GM23338 (cell line): ENCODE measurements at regions not wholly inside any gene's neighbourhood (a gene's known extent, or its start where the extent isn't known, plus 50 kb on each side); places are given as distances from the start of the nearest gene placed in this dataset.

ENCODE experiments used
- ATAC-seq: fragments of 200-7000 bp; cut with Tn5 transposase; 3 replicates; pipeline ENCODE4 v1.9.1; 2020
- DNase-seq: peaks from one replicate; pipeline ENCODE4 v3.0.0-alpha.2; 2015; ENCODE audit warnings: low spot score
- H2AFZ ChIP-seq: fragments of 200-600 bp; sonication (generic); 2 replicates; pipeline ENCODE4 v1.8.0; 2016; ENCODE audit warnings: antibody characterized with exemption, mild to moderate bottlenecking, moderate library complexity
- H3F3A ChIP-seq: fragments of 200-600 bp; sonication (generic); replicated peaks from 2 replicates; pipeline ENCODE4 v1.8.0; 2017; ENCODE audit warnings: antibody characterized with exemption, mixed run types, low read depth
- H3K27ac ChIP-seq: fragments of 200-600 bp; sonication (generic); 2 replicates; pipeline ENCODE4 v1.6.1; 2016; ENCODE audit warnings: low read depth
- H3K27me3 ChIP-seq: fragments of 200-600 bp; sonication (generic); 2 replicates; pipeline ENCODE4 v1.8.0; 2016; ENCODE audit warnings: mild to moderate bottlenecking, mixed run types, moderate library complexity; ENCODE audit not compliant: insufficient read depth
- H3K36me3 ChIP-seq: fragments of 200-600 bp; sonication (generic); 2 replicates; pipeline ENCODE4 v1.8.0; 2016; ENCODE audit warnings: mild to moderate bottlenecking; ENCODE audit not compliant: insufficient read depth
- H3K4me1 ChIP-seq: fragments of 200-600 bp; sonication (generic); 2 replicates; pipeline ENCODE4 v1.8.0; 2016; ENCODE audit warnings: mild to moderate bottlenecking, moderate library complexity; ENCODE audit not compliant: insufficient read depth
- H3K4me2 ChIP-seq: fragments of 200-600 bp; sonication (generic); 2 replicates; pipeline ENCODE4 v1.7.1; 2017; ENCODE audit warnings: mixed run types
- H3K4me3 ChIP-seq: fragments of 200-600 bp; sonication (generic); 2 replicates; pipeline ENCODE4 v1.6.1; 2016; ENCODE audit warnings: mixed run types
- H3K79me2 ChIP-seq: fragments of 200-600 bp; sonication (generic); replicated peaks from 2 replicates; pipeline ENCODE4 v1.8.0; 2017; ENCODE audit warnings: mild to moderate bottlenecking; ENCODE audit not compliant: insufficient read depth
- H3K9me2 ChIP-seq: fragments of 200-600 bp; sonication (generic); 2 replicates; pipeline ENCODE4 v1.8.0; 2017; ENCODE audit not compliant: insufficient read depth
- H4K20me1 ChIP-seq: fragments of 200-600 bp; sonication (generic); replicated peaks from 2 replicates; pipeline ENCODE4 v1.8.0; 2017; ENCODE audit warnings: mild to moderate bottlenecking; ENCODE audit not compliant: insufficient read depth
- H3K27ac Mint-ChIP-seq: 2 replicates; pipeline ENCODE4 v1.8.0; 2020; ENCODE audit warnings: inconsistent platforms, mild to moderate bottlenecking, moderate library complexity, mixed read lengths
- H3K27me3 Mint-ChIP-seq: 3 replicates; pipeline ENCODE4 v1.8.0; 2022; ENCODE audit warnings: low read depth, mild to moderate bottlenecking, moderate library complexity, mixed read lengths, inconsistent platforms; ENCODE audit not compliant: insufficient read depth, poor library complexity
- H3K36me3 Mint-ChIP-seq: 3 replicates; pipeline ENCODE4 v1.8.0; 2021; ENCODE audit warnings: low read depth, mild to moderate bottlenecking, inconsistent platforms, moderate library complexity, mixed read lengths
- H3K4me1 Mint-ChIP-seq: 3 replicates; pipeline ENCODE4 v1.8.0; 2020; ENCODE audit warnings: mild to moderate bottlenecking, inconsistent platforms, mixed read lengths
- H3K4me3 Mint-ChIP-seq: 3 replicates; pipeline ENCODE4 v1.8.0; 2021; ENCODE audit warnings: moderate library complexity, mild to moderate bottlenecking, inconsistent platforms, mixed read lengths
- H3K9me3 Mint-ChIP-seq: 3 replicates; pipeline ENCODE4 v1.8.0; 2020; ENCODE audit warnings: moderate library complexity, mild to moderate bottlenecking, inconsistent platforms, mixed read lengths
- EZH2 ChIP-seq: fragments of 200-600 bp; sonication (generic); IDR thresholded peaks from one replicate; pipeline ENCODE4 v1.8.0; 2017; ENCODE audit warnings: antibody characterized with exemption, mild to moderate bottlenecking, low read depth; ENCODE audit not compliant: unreplicated experiment
- EZH2phosphoT487 ChIP-seq: fragments of 200-600 bp; sonication (generic); IDR thresholded peaks from one replicate; pipeline ENCODE4 v1.8.1; 2018; ENCODE audit warnings: antibody characterized with exemption; ENCODE audit not compliant: unreplicated experiment
- JUNB ChIP-seq: IDR thresholded peaks from one replicate; pipeline ENCODE4 v1.6.1; 2016; ENCODE audit warnings: antibody characterized with exemption; ENCODE audit not compliant: unreplicated experiment
- NANOG ChIP-seq: IDR thresholded peaks from 2 replicates; pipeline ENCODE4 v1.6.1; 2016; ENCODE audit warnings: antibody characterized with exemption, borderline replicate concordance
- POLR2AphosphoS5 ChIP-seq: IDR thresholded peaks from 2 replicates; pipeline ENCODE4 v1.6.1; 2016; ENCODE audit warnings: antibody characterized with exemption, low read depth
- ZNF114 ChIP-seq: fragments of 250-450 bp; sonication (Bioruptor Pico); IDR thresholded peaks from 2 replicates; pipeline ENCODE4 v1.5.0; 2020; ENCODE audit warnings: mild to moderate bottlenecking, moderate library complexity
- TF ChIP-seq, protein P1 (sequence below): fragments of 250-450 bp; sonication (Bioruptor Pico); IDR thresholded peaks from 2 replicates; pipeline ENCODE4 v1.5.0; 2020; ENCODE audit warnings: mild to moderate bottlenecking, moderate library complexity
- TF ChIP-seq, protein P2 (sequence below), 2 experiments: fragments of 200-600 bp in 1 of 2; sonication (generic) in 1 of 2; conservative IDR thresholded peaks; 2 replicates each; pipeline versions ENCODE4 v1.5.1 to v1.6.1; 2016 to 2017; ENCODE audit warnings: antibody characterized with exemption in 2 of 2, low read depth in 2 of 2, mild to moderate bottlenecking in 2 of 2, moderate library complexity in 1 of 2
- TF ChIP-seq, protein P3 (sequence below): IDR thresholded peaks from 2 replicates; pipeline ENCODE4 v1.6.1; 2016; ENCODE audit warnings: antibody characterized with exemption

DNA sequence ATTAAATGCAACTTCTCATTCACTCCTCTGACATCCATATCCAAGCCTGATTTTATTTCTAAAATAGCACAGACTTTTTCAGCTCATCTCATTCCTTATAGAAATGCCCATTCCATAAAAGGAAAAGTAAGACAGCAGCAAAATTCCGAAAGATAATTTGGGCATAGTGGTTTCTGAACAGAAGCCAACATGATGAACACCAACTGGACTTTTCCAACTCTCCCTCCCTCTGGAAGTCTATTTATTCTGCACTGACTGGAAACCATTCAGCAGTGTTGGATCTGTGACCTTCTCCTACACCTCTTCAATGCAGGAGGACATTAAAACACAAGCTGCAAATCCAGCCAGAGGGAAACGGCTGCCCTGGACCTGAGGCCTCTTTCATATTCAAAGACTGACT is 306.2 kb upstream of the NT5E start:
- H3K27ac ChIP-seq: no peak overlapping the region
- DNase-seq (no peak), ATAC-seq (no peak)
- Mint-ChIP-seq H3K36me3 (no peaks in the 10 kb centered on the region; the same call in 2 of the 3 replicates), H3K27me3 (no peaks in the 10 kb centered on the region), H3K9me3 (peaks cover 15% of the 10 kb centered on the region), H3K4me3 (no peak overlapping the region), H3K27ac (no peak overlapping the region), H3K4me1 (no peaks in the 10 kb centered on the region)
- no peaks in the 10 kb centered on the region for H4K20me1 ChIP-seq
- no peaks in the 10 kb centered on the region for H3F3A ChIP-seq
- no peak overlapping the region for H2AFZ ChIP-seq
- no peaks in the 10 kb centered on the region for H3K36me3 ChIP-seq
- no peak for TF ChIP-seq EZH2phosphoT487
- TF ChIP-seq, protein P1, sequence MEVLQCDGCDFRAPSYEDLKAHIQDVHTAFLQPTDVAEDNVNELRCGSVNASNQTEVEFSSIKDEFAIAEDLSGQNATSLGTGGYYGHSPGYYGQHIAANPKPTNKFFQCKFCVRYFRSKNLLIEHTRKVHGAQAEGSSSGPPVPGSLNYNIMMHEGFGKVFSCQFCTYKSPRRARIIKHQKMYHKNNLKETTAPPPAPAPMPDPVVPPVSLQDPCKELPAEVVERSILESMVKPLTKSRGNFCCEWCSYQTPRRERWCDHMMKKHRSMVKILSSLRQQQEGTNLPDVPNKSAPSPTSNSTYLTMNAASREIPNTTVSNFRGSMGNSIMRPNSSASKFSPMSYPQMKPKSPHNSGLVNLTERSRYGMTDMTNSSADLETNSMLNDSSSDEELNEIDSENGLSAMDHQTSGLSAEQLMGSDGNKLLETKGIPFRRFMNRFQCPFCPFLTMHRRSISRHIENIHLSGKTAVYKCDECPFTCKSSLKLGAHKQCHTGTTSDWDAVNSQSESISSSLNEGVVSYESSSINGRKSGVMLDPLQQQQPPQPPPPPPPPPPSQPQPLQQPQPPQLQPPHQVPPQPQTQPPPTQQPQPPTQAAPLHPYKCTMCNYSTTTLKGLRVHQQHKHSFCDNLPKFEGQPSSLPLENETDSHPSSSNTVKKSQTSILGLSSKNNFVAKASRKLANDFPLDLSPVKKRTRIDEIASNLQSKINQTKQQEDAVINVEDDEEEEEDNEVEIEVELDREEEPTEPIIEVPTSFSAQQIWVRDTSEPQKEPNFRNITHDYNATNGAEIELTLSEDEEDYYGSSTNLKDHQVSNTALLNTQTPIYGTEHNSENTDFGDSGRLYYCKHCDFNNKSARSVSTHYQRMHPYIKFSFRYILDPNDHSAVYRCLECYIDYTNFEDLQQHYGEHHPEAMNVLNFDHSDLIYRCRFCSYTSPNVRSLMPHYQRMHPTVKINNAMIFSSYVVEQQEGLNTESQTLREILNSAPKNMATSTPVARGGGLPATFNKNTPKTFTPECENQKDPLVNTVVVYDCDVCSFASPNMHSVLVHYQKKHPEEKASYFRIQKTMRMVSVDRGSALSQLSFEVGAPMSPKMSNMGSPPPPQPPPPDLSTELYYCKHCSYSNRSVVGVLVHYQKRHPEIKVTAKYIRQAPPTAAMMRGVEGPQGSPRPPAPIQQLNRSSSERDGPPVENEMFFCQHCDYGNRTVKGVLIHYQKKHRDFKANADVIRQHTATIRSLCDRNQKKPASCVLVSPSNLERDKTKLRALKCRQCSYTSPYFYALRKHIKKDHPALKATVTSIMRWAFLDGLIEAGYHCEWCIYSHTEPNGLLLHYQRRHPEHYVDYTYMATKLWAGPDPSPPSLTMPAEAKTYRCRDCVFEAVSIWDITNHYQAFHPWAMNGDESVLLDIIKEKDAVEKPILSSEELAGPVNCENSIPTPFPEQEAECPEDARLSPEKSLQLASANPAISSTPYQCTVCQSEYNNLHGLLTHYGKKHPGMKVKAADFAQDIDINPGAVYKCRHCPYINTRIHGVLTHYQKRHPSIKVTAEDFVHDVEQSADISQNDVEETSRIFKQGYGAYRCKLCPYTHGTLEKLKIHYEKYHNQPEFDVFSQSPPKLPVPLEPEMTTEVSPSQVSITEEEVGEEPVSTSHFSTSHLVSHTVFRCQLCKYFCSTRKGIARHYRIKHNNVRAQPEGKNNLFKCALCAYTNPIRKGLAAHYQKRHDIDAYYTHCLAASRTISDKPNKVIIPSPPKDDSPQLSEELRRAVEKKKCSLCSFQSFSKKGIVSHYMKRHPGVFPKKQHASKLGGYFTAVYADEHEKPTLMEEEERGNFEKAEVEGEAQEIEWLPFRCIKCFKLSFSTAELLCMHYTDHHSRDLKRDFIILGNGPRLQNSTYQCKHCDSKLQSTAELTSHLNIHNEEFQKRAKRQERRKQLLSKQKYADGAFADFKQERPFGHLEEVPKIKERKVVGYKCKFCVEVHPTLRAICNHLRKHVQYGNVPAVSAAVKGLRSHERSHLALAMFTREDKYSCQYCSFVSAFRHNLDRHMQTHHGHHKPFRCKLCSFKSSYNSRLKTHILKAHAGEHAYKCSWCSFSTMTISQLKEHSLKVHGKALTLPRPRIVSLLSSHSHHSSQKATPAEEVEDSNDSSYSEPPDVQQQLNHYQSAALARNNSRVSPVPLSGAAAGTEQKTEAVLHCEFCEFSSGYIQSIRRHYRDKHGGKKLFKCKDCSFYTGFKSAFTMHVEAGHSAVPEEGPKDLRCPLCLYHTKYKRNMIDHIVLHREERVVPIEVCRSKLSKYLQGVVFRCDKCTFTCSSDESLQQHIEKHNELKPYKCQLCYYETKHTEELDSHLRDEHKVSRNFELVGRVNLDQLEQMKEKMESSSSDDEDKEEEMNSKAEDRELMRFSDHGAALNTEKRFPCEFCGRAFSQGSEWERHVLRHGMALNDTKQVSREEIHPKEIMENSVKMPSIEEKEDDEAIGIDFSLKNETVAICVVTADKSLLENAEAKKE: no peak
- no peak for TF ChIP-seq POLR2AphosphoS5
- TF ChIP-seq JUNB: no peak
- TF ChIP-seq, protein P2, sequence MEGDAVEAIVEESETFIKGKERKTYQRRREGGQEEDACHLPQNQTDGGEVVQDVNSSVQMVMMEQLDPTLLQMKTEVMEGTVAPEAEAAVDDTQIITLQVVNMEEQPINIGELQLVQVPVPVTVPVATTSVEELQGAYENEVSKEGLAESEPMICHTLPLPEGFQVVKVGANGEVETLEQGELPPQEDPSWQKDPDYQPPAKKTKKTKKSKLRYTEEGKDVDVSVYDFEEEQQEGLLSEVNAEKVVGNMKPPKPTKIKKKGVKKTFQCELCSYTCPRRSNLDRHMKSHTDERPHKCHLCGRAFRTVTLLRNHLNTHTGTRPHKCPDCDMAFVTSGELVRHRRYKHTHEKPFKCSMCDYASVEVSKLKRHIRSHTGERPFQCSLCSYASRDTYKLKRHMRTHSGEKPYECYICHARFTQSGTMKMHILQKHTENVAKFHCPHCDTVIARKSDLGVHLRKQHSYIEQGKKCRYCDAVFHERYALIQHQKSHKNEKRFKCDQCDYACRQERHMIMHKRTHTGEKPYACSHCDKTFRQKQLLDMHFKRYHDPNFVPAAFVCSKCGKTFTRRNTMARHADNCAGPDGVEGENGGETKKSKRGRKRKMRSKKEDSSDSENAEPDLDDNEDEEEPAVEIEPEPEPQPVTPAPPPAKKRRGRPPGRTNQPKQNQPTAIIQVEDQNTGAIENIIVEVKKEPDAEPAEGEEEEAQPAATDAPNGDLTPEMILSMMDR (conservative IDR thresholded peaks at IDR 0.05; ENCODE audit: low read depth in 2 of 2): no peak
- no peak for TF ChIP-seq ZNF114 (CRISPR knock-in tag)
- TF ChIP-seq, protein P3, sequence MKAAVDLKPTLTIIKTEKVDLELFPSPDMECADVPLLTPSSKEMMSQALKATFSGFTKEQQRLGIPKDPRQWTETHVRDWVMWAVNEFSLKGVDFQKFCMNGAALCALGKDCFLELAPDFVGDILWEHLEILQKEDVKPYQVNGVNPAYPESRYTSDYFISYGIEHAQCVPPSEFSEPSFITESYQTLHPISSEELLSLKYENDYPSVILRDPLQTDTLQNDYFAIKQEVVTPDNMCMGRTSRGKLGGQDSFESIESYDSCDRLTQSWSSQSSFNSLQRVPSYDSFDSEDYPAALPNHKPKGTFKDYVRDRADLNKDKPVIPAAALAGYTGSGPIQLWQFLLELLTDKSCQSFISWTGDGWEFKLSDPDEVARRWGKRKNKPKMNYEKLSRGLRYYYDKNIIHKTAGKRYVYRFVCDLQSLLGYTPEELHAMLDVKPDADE: no peak
- TF ChIP-seq EZH2: no peak
- TF ChIP-seq NANOG: no peak
- no peaks in the 10 kb centered on the region for H3K27me3 ChIP-seq
- no peaks in the 10 kb centered on the region for H3K79me2 ChIP-seq
- H3K9me2 ChIP-seq: no peaks in the 10 kb centered on the region
- no peaks in the 10 kb centered on the region for H3K4me1 ChIP-seq
- H3K4me3 ChIP-seq: no peak overlapping the region
- H3K4me2 ChIP-seq: no peak overlapping the region
